Omental fat pad (tissue), 3 donors: ENCODE measurements at regions not wholly inside any gene's neighbourhood (a gene's known extent, or its start where the extent isn't known, plus 50 kb on each side); places are given as distances from the start of the nearest gene placed in this dataset.
"Not testable (repeated sequence)": the region's sequence is repeated elsewhere in the genome, so short reads cannot be mapped to it uniquely, and the experiment has no call there.

Source experiments
- ATAC-seq: fragments of 150-250 bp; one replicate; pipeline ENCODE4 v1.9.1; 2016; ENCODE audit warnings: mild to moderate bottlenecking, moderate library complexity; ENCODE audit not compliant: low FRiP score
- DNase-seq: peaks from one replicate; pipeline ENCODE4 v3.0.0-alpha.2; 2019; ENCODE audit warnings: low spot score
- TF ChIP-seq, protein P1 (sequence below), 3 donors: fragments of 450-650 bp; IDR thresholded peaks; one replicate each; pipeline ENCODE4 v1.5.1; 2016 to 2017; ENCODE audit warnings: antibody characterized with exemption in 3 of 3, mild to moderate bottlenecking in 3 of 3, moderate library complexity in 2 of 3

DNA sequence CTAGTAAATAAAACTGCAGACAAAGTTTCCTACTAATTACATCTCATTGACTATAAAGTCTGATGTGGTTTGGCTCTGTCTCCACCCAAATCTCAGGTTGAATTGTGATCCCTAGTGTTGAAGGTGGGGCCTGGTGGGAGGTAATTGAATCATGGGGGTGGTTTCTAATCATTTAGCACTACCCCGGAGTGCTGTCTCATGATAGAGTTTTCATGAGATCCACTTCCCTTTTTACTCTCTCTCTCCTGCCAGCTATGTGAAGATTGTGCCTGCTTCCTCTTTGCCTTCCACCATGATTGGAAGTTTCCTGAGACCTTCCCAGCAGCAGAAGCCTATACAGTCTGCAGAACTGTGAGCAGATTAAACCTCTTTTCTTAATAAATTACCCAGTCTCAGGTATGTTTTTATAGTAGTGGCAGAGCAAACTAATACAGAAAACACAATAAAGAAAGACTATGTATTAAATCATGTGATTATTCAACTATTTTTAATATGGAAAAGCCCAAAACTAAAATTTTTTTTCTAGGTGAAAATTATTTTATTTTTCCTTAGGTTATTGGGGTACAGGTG is 232.1 kb downstream of the FZD1 start:
- TF ChIP-seq, protein P1, sequence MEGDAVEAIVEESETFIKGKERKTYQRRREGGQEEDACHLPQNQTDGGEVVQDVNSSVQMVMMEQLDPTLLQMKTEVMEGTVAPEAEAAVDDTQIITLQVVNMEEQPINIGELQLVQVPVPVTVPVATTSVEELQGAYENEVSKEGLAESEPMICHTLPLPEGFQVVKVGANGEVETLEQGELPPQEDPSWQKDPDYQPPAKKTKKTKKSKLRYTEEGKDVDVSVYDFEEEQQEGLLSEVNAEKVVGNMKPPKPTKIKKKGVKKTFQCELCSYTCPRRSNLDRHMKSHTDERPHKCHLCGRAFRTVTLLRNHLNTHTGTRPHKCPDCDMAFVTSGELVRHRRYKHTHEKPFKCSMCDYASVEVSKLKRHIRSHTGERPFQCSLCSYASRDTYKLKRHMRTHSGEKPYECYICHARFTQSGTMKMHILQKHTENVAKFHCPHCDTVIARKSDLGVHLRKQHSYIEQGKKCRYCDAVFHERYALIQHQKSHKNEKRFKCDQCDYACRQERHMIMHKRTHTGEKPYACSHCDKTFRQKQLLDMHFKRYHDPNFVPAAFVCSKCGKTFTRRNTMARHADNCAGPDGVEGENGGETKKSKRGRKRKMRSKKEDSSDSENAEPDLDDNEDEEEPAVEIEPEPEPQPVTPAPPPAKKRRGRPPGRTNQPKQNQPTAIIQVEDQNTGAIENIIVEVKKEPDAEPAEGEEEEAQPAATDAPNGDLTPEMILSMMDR (IDR thresholded peaks at IDR 0.05): no peak
- DNase-seq: no peak
- ATAC-seq: no peak

DNA sequence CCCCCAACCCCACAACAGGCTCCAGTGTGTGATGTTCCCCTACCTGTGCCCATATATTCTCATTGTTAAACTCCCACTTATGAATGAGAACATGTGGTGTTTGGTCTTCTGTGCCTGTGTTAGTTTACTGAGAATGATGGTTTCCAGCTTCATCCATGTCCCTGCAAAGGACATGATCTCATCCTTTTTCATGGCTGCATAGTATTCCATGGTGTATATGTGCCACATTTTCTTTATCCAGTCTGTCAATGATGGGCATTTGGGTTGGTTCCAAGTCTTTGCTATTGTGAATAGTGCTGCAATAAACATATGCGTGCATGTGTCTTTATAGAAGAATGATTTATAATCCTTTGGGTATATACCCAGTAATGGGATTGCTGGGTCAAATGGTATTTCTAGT is 233.0 kb downstream of the FZD1 start:
- ATAC-seq, DNase-seq: not testable (repeated sequence)

DNA sequence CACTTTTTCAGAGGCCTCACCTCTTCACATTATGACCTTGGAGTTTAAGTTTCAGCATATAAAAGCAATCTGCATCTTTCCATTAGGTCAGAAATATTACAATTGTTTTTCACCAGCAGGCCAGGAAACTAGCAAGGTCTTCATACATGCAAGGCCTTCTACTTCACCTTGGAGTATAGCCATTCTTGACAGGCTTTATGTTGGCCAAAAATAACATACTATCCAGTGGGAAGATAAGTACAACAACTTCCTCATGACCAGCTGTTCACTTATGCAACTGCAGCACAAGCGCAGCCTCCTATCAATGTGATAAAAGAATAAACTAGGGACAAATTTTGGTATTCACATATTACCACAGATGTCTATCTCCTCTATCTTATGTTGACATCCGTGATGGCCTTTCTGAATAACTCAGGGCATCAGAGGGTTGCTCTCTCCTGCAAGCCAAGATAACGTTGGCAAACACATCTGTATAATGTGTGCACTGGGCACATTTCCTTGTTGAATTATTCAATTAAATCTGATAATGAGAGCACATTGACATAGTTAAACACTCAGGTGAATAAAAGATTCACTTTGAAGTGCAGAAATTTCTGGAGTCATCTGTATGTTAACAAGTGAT is 239.8 kb downstream of the FZD1 start:
- DNase-seq (no peak), ATAC-seq (no peak)
- TF ChIP-seq, protein P1 (IDR thresholded peaks at IDR 0.05): no peak

DNA sequence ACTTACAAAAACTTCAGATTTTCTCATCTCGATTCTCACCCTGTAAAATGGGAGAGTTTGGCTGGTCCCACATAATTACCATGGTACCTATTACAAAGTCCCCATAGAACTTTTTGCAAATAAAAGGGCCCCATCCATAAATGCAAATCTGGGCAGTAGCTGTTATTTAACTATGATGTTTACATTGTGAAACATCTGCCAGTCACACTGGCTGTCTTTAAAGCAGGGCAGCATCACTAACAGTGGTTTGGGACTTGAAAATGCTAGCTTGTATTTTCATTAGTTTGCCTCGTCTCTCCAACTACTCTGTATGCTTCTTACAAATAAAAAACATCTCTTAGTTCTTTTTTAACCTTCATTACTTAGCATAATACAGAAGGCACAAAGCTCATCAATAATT is 240.7 kb downstream of the FZD1 start:
- ATAC-seq: no peak
- DNase-seq: no peak
- TF ChIP-seq, protein P1 (IDR thresholded peaks at IDR 0.05): no peak

DNA sequence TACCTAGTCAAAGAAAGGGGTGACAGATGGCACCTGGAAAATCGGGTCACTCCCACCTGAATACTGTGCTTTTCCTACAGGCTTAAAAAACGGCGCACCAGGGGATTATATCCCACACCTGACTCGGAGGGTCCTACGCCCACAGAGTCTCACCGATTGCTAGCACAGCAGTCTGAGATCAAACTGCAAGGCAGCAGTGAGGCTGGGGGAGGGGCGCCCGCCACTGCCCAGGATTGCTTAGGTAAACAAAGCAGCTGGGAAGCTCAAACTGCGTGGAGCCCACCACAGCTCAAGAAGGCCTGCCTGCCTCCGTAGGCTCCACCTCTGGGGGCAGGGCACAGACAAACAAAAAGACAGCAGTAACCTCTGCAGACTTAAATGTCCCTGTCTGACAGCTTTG is 242.7 kb downstream of the FZD1 start:
- DNase-seq, ATAC-seq: not testable (repeated sequence)

DNA sequence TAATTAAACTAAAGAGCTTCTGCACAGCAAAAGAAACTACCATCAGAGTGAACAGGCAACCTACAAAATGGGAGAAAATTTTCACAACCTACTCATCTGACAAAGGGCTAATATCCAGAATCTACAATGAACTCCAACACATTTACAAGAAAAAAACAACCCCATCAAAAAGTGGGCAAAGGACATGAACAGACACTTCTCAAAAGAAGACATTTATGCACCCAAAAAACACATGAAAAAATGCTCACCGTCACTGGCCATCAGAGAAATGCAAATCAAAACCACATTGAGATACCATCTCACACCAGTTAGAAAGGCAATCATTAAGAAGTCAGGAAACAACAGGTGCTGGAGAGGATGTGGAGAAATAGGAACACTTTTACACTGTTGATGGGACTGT is 247.6 kb downstream of the FZD1 start:
- not testable (repeated sequence) for ATAC-seq, DNase-seq

DNA sequence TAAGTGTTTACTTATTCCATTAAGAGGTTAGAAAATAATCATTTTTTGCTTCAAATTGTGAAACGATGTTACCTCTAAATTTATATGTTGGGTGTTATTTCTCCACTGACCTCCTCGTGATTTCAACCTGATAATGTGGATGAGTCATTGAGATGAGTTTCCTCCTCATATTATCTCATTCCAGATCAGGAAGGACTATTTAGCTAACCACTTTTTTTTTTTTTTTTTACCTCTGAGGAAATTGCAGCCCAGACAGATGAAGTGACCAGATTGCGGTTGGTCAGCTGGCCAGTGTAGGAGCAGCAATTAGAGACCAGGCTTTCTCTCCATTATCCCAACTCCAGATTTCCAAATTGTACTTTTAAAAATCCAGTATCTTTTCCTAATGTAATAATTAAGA is 248.7 kb downstream of the FZD1 start:
- no peak for ATAC-seq
- DNase-seq: no peak

DNA sequence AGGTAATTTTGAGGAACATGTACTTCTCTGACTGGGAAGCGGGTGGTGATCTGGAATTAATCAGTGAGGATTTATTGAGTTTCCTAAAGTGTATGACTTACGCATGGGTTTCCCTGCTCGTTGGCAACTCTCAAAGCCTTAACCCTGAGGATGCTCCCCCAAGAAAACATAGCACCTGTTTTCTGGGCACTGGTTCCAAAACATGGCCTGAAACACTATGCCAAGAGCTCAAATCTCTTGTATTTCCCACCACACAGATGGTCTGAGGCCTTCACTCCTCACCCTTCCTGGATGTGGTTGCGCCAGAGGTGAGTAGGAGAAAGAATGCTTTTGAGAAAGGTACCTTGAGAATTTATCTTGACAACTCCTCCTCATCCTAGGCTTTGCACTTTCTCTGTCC is 250.4 kb downstream of the FZD1 start:
- TF ChIP-seq, protein P1 (IDR thresholded peaks at IDR 0.05): no peak
- ATAC-seq (no peak), DNase-seq (no peak)

More for the DNA sequence above, 248.7 kb downstream of the FZD1 start:
- TF ChIP-seq, protein P1 (IDR thresholded peaks at IDR 0.05): no peak

DNA sequence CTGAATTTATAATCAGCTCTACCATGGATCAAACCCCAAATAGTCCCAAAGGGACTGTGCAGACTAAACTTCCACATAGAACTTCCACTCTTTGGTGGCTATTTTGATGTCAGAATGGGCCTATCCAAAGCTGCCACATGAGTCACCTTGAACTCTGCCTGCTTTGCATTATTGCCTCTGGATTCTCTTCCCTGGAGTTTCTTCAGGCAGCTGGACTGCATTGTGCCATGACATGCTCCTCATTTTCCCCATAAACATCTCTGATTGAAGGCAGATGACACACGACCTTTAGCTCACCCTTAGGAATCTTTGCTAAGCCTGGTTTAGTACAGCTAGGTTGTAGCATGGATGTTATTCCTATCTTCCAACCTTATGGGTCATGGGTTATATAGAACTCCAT is 251.7 kb downstream of the FZD1 start:
- no peak for ATAC-seq

More for the DNA sequence above, 251.7 kb downstream of the FZD1 start:
- TF ChIP-seq, protein P1 (IDR thresholded peaks at IDR 0.05): no peak
- no peak for DNase-seq
